Upper lobe of left lung (tissue), 4 donors: ENCODE measurements at regions not wholly inside any gene's neighbourhood (a gene's known extent, or its start where the extent isn't known, plus 50 kb on each side); places are given as distances from the start of the nearest gene placed in this dataset.

Experiments used
- EP300 ChIP-seq, 4 donors: sonication (generic); formaldehyde crosslinking; IDR thresholded peaks; one replicate each; pipeline ENCODE4 v1.5.1; 2017; ENCODE audit warnings: antibody characterized with exemption in 4 of 4, control low read depth in 2 of 4
- POLR2A ChIP-seq, 4 donors: fragments of 450-650 bp; IDR thresholded peaks; one replicate each; pipeline ENCODE4 v1.5.1; 2016 to 2017; ENCODE audit warnings: antibody characterized with exemption in 4 of 4, mild to moderate bottlenecking in 2 of 4
- POLR2AphosphoS5 ChIP-seq, 2 donors: sonication (generic); formaldehyde crosslinking; IDR thresholded peaks; one replicate each; pipeline ENCODE4 v1.5.1; 2017; ENCODE audit warnings: antibody characterized with exemption in 2 of 2
- TF ChIP-seq, protein P1 (sequence below), 6 experiments: fragments of 450-650 bp in 4 of 6; fragments of 200-600 bp in 2 of 6; sonication (generic) in 2 of 6; IDR thresholded peaks; one replicate each; pipeline ENCODE4 v1.5.1; 2016 to 2019; ENCODE audit warnings: antibody characterized with exemption in 6 of 6

DNA sequence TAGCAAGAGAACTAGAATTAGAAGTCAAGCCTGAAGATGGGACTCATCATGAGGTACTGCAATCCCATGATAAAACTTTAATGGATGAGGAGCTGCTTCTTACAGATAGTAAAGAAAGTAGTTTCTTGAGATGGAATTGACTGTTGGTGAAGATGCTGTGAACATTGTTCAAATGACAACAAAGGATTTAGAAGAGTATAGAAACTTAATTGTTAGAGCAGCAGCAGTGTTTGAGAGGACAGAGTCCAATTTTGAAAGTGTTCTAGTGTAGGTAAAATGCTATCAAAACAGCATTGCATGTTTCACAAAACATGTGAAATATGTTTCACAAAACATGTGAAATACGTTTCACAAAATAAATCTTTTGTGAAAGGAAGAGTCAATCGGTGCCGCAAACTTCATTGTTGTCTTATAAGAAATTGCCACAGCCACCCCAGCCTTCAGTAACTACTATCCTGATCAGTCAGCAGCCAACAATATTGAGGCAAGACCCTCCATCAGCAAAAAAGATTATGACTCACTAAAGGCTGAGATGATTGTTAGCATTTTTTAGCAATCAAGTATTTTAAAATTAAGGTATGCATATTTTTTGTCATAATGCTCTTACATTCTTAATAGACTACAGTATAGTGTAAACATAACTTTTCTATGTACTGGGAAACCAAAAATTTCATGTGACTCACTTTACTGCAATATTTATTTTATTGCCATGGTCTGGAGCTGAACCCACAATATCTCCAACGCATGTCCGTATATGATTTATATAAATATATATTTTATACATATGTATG is 173.4 kb upstream of the BMP4 start:
- TF ChIP-seq POLR2AphosphoS5 (IDR thresholded peaks at IDR 0.05) (no peak), EP300 (IDR thresholded peaks at IDR 0.05) (no peak), POLR2A (IDR thresholded peaks at IDR 0.05) (no peak)
- TF ChIP-seq, protein P1, sequence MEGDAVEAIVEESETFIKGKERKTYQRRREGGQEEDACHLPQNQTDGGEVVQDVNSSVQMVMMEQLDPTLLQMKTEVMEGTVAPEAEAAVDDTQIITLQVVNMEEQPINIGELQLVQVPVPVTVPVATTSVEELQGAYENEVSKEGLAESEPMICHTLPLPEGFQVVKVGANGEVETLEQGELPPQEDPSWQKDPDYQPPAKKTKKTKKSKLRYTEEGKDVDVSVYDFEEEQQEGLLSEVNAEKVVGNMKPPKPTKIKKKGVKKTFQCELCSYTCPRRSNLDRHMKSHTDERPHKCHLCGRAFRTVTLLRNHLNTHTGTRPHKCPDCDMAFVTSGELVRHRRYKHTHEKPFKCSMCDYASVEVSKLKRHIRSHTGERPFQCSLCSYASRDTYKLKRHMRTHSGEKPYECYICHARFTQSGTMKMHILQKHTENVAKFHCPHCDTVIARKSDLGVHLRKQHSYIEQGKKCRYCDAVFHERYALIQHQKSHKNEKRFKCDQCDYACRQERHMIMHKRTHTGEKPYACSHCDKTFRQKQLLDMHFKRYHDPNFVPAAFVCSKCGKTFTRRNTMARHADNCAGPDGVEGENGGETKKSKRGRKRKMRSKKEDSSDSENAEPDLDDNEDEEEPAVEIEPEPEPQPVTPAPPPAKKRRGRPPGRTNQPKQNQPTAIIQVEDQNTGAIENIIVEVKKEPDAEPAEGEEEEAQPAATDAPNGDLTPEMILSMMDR (IDR thresholded peaks at IDR 0.05): no peak
